ENCODE measurements at regions not wholly inside any gene's neighbourhood (a gene's known extent, or its start where the extent isn't known, plus 50 kb on each side); places are given as distances from the start of the nearest gene placed in this dataset.

DNA sequence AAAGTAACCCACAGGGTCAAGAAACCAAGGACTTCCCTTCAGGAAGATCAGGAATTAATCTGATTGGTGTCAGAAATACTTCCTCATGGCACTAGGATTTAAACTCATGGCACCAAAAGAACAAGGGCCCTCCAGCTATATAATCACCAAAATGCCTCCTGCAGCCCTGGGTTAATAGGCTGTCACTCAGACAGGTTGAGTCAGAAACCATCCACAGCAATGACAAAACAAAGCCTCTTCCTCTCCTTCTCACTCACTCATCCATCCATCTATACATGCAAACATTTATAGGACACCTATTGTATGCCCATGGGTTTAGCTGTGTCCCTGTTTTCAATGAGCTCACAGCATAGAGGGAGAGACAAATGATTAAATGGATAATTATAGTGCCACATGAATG lies 62.5 kb upstream of the SPOCK1 start:
- no peaks in the 10 kb centered on the region for H3K9me3 ChIP-seq (ENCODE audit: control insufficient read depth, insufficient read depth, low read length)
- H3K27ac ChIP-seq (ENCODE audit: low read length), result no peak overlapping the region
- no peak overlapping the region for H3K4me3 Mint-ChIP-seq
- no peaks in the 10 kb centered on the region for H3K36me3 Mint-ChIP-seq
- H3K4me1 ChIP-seq (ENCODE audit: control insufficient read depth, insufficient read depth, low read length), result peaks cover 13% of the 10 kb centered on the region
- intact Hi-C loops (cut with micrococcal nuclease), result no loop called here
- peaks cover 11 to 18% of the 10 kb centered on the region in 2 donors for H3K27me3 Mint-ChIP-seq (ENCODE audit: low read depth in 2 of 2)
- H3K27ac Mint-ChIP-seq, result no peak overlapping the region
- no peaks in the 10 kb centered on the region for H3K9me3 Mint-ChIP-seq
- no peaks in the 10 kb centered on the region for H3K27me3 ChIP-seq (ENCODE audit: control insufficient read depth, insufficient read depth, low read length)
- ATAC-seq (no peak), DNase-seq (no peak)
- H3K36me3 ChIP-seq (ENCODE audit: control insufficient read depth, insufficient read depth, low read length), result no peaks in the 10 kb centered on the region
- TF ChIP-seq, protein P1, sequence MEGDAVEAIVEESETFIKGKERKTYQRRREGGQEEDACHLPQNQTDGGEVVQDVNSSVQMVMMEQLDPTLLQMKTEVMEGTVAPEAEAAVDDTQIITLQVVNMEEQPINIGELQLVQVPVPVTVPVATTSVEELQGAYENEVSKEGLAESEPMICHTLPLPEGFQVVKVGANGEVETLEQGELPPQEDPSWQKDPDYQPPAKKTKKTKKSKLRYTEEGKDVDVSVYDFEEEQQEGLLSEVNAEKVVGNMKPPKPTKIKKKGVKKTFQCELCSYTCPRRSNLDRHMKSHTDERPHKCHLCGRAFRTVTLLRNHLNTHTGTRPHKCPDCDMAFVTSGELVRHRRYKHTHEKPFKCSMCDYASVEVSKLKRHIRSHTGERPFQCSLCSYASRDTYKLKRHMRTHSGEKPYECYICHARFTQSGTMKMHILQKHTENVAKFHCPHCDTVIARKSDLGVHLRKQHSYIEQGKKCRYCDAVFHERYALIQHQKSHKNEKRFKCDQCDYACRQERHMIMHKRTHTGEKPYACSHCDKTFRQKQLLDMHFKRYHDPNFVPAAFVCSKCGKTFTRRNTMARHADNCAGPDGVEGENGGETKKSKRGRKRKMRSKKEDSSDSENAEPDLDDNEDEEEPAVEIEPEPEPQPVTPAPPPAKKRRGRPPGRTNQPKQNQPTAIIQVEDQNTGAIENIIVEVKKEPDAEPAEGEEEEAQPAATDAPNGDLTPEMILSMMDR (IDR thresholded peaks at IDR 0.05), result no peak
- no peak overlapping the region for H3K4me3 ChIP-seq (ENCODE audit: low read length)
- peaks cover 16 to 23% of the 10 kb centered on the region in 2 donors for H3K4me1 Mint-ChIP-seq

DNA sequence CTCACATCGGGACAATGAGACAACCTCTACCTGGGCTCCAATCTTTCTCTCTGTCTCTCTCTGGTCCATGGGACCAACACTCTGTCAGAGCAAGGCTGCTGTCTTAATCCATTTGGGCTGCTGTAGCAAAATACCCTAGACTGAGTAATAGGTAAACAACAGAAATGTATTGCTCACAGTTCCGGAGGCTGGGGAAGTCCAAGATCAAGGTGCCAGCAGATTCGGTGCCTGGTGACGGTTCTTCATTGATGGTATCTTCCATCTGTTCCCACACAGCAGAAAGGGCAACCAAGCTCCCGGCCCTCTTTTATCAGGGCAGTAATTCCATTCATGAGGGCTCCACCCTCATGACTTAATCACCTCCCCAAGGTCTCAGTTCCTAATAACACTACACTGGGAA lies 61.3 kb upstream of the SPOCK1 start:
- ATAC-seq (no peak), DNase-seq (no peak)
- Mint-ChIP-seq H3K36me3 (no peaks in the 10 kb centered on the region), H3K4me3 (no peak overlapping the region), H3K4me1 (peaks cover 16 to 23% of the 10 kb centered on the region in 2 donors), H3K27me3 (ENCODE audit: low read depth in 2 of 2) (peaks cover 8 to 11% of the 10 kb centered on the region in 2 donors), H3K9me3 (no peaks in the 10 kb centered on the region), H3K27ac (no peak overlapping the region)
- Histone ChIP-seq H3K9me3 (ENCODE audit: control insufficient read depth, insufficient read depth, low read length) (no peaks in the 10 kb centered on the region), H3K27me3 (ENCODE audit: control insufficient read depth, insufficient read depth, low read length) (no peaks in the 10 kb centered on the region), H3K27ac (ENCODE audit: low read length) (no peak overlapping the region), H3K36me3 (ENCODE audit: control insufficient read depth, insufficient read depth, low read length) (no peaks in the 10 kb centered on the region), H3K4me1 (ENCODE audit: control insufficient read depth, insufficient read depth, low read length) (peaks cover 13% of the 10 kb centered on the region), H3K4me3 (ENCODE audit: low read length) (no peak overlapping the region)
- WGBS (ENCODE audit: insufficient coverage), result 87% methylated on average over 5 of the region's 5 CpGs
- intact Hi-C loops (cut with micrococcal nuclease), result no loop called here
- TF ChIP-seq, protein P1 (IDR thresholded peaks at IDR 0.05), result no peak

All from natural killer cell (primary cell).